MCF 10A (cell line): ENCODE measurements at regions not wholly inside any gene's neighbourhood (a gene's known extent, or its start where the extent isn't known, plus 50 kb on each side); places are given as distances from the start of the nearest gene placed in this dataset.

ENCODE experiments used
- BruUV-seq: library from RNA; stranded (reverse); fragments of 400-500 nt; replicated peaks from 2 replicates; lab custom pipeline; 2021; lab: Mats Ljungman, UMichigan
- CTCF ChIA-PET: fragments of 300-600 bp; sonication (Branson Sonifier 250); formaldehyde crosslinking; extraction: SDS; loops from one replicate; lab custom pipeline; 2021; ENCODE audit warnings: antibody characterized with exemption, inconsistent platforms; lab: Yijun Ruan, JAX
- POLR2A ChIA-PET: fragments of 300-600, 350-650 bp; sonication (Branson Sonifier 250); formaldehyde crosslinking; extraction: SDS; loops from one replicate; lab custom pipeline; 2020; ENCODE audit warnings: antibody characterized with exemption, inconsistent platforms; lab: Yijun Ruan, JAX
- DNase-seq: peaks from one replicate; pipeline ENCODE4 v3.0.0-alpha.2; 2018; ENCODE audit not compliant: unreplicated experiment
- H3K27ac Mint-ChIP-seq: one replicate; pipeline ENCODE4 v1.8.0; 2022; ENCODE audit warnings: mild to moderate bottlenecking, low read depth, mixed read lengths; ENCODE audit not compliant: unreplicated experiment
- H3K27me3 Mint-ChIP-seq: one replicate; pipeline ENCODE4 v1.8.0; 2022; ENCODE audit warnings: mixed read lengths; ENCODE audit not compliant: insufficient read depth, unreplicated experiment
- H3K36me3 Mint-ChIP-seq: one replicate; pipeline ENCODE4 v1.8.0; 2022; ENCODE audit warnings: mild to moderate bottlenecking, moderate library complexity, mixed read lengths; ENCODE audit not compliant: insufficient read depth, unreplicated experiment
- H3K4me1 Mint-ChIP-seq: one replicate; pipeline ENCODE4 v1.8.0; 2022; ENCODE audit warnings: mixed read lengths; ENCODE audit not compliant: insufficient read depth, unreplicated experiment
- H3K4me3 Mint-ChIP-seq: one replicate; pipeline ENCODE4 v1.8.0; 2022; ENCODE audit warnings: mild to moderate bottlenecking, moderate library complexity, mixed read lengths; ENCODE audit not compliant: unreplicated experiment
- H3K9me3 Mint-ChIP-seq: one replicate; pipeline ENCODE4 v1.8.0; 2022; ENCODE audit warnings: mixed read lengths; ENCODE audit not compliant: unreplicated experiment
- intact Hi-C: fragments of 100-400 bp; cut with micrococcal nuclease; formaldehyde crosslinking; loops from 2 replicates; pipeline ENCODE4 v1.14.1; 2022
- TF ChIP-seq, protein P1 (sequence below): fragments of 200-600 bp; IDR thresholded peaks from one replicate; pipeline ENCODE4 v1.8.0; 2022; ENCODE audit warnings: antibody characterized with exemption, mild to moderate bottlenecking; ENCODE audit not compliant: unreplicated experiment

DNA sequence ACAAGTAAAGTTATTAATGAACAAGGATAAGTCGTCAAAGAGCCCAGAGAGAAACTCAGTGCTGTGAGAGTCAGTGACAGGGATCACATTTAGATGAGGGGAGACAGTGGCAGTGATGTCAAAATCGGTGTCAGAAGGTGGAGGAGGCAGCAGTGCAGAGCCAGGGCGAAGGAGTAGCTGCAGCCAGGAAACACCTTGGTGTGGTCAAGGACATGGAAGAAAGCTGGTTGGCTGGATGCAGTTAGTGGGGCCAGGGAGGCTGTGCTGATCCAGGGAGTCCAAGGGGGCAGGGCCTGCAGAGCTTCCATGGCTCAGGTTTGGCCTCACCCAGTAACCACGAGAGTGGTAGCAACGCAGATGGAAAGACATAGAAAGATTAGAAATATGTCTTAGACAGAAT lies 50.7 kb upstream of the ADORA2B start:
- ChIA-PET POLR2A (no interaction called here), CTCF (no interaction called here)
- Mint-ChIP-seq H3K4me3 (no peak overlapping the region), H3K36me3 (no peaks in the 10 kb centered on the region), H3K27ac (no peak overlapping the region), H3K9me3 (peaks cover 12% of the 10 kb centered on the region), H3K4me1 (no peaks in the 10 kb centered on the region), H3K27me3 (no peaks in the 10 kb centered on the region)
- intact Hi-C loops = no loop called here
- BruUV-seq = no TSS peak
- no peak for DNase-seq
- TF ChIP-seq, protein P1, sequence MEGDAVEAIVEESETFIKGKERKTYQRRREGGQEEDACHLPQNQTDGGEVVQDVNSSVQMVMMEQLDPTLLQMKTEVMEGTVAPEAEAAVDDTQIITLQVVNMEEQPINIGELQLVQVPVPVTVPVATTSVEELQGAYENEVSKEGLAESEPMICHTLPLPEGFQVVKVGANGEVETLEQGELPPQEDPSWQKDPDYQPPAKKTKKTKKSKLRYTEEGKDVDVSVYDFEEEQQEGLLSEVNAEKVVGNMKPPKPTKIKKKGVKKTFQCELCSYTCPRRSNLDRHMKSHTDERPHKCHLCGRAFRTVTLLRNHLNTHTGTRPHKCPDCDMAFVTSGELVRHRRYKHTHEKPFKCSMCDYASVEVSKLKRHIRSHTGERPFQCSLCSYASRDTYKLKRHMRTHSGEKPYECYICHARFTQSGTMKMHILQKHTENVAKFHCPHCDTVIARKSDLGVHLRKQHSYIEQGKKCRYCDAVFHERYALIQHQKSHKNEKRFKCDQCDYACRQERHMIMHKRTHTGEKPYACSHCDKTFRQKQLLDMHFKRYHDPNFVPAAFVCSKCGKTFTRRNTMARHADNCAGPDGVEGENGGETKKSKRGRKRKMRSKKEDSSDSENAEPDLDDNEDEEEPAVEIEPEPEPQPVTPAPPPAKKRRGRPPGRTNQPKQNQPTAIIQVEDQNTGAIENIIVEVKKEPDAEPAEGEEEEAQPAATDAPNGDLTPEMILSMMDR = no peak

DNA sequence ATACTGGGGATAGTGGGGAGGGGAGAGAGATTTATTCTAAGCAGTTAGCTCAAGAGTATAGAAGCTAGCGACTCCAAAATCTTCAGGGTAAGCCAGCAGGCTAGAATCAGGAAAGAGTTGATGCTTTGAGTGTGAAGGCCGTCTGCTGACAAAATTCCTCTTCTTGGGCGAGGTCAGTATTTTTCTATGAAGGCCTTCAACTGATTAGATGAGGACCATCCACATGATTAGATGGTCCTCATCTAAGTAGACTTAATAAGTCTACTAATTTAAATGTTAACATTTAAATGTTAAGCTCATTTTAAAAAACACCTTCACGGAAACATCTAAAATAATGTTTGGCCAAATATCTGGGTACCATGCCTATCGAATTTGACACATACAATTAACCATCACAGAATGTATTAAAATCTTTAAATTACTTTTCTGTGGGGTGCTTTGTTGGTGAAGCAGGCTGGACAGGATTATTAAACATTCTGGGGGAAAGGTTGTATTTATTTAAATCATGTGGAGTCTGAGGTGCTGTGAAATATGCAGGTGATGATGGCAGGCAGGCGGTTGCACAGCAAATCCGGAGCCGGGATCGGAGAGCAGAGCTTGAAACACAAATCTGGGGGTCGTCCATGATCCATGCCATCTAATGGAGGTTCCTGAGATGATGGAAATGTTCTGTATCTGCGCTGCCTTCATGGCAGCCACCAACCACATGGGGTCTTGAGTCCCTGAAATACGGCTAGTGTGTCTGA lies 49.8 kb upstream of the ADORA2B start:
- Mint-ChIP-seq H3K27me3 (no peaks in the 10 kb centered on the region), H3K4me1 (no peaks in the 10 kb centered on the region), H3K27ac (no peak overlapping the region), H3K4me3 (no peak overlapping the region), H3K36me3 (no peaks in the 10 kb centered on the region), H3K9me3 (peaks cover 12% of the 10 kb centered on the region)
- intact Hi-C loops = no loop called here
- POLR2A ChIA-PET = no interaction called here
- no peak for DNase-seq
- CTCF ChIA-PET = no interaction called here
- no TSS peak for BruUV-seq
- TF ChIP-seq, protein P1 = no peak
